NCI-H128 (cell line): ENCODE measurements at regions not wholly inside any gene's neighbourhood (a gene's known extent, or its start where the extent isn't known, plus 50 kb on each side); places are given as distances from the start of the nearest gene placed in this dataset.
"Not testable (repeated sequence)": the region's sequence is repeated elsewhere in the genome, so short reads cannot be mapped to it uniquely, and the experiment has no call there.

Source experiments
- DNase-seq: peaks from one replicate; lab custom pipeline; 2025; ENCODE audit not compliant: unreplicated experiment; lab: John Stamatoyannopoulos, UW

DNA sequence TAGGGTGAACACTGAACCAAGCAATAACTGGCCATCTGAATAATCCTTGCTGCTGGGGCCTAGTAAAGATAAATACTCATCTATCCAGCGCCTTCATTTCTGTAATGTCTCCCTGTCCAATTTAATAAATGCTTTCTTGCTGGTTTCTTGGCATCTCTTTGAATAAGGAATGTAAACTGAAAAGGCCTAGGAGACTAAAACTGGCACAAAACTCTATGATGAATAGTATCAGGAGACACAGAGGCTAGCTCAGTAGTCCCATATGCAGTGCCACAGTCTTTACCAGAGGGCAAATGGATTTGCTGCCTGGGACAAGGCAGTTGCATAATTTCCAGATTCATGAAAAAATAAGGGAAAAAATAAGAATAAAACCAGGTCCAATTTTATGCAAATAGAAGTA lies 324.4 kb downstream of the CENPW start:
- no peak for DNase-seq

DNA sequence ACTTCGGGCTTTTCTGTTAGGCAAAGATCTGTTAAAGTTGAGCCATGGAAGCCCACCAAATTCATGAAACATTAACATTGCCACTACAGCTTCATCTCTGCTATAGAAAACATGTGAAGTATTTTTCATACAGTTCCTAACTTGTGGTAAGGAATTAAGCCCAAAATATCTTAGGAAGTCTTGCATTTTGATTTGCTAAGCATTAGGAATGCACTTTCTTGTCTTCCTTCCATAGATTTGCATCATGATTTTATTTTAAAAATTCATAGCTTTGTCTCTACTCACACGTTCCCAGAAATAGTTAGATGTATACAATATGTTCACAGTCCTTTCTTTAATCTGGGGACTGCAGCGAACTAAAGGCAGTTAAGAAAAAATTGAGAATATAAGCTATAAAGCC lies 325.6 kb downstream of the CENPW start:
- no peak for DNase-seq

DNA sequence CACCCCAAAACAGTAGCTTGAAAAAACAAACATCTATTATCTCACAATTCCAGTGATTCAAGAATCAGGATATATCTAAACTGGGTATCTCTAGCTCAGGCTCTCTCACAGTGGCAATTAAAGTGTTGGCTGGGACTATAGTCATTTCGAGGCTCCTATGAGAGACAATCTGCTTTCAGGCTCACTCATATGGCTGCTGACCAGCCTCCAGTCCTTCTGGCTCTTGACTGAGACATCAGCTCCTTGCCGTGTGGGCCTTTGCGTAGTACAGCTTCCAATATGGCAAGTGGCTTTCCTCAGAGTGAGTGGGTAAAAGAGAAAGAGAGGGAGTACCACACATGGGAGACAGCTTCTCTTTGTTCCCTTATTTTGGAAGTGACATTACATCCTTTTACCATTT lies 327.2 kb downstream of the CENPW start:
- no peak for DNase-seq

DNA sequence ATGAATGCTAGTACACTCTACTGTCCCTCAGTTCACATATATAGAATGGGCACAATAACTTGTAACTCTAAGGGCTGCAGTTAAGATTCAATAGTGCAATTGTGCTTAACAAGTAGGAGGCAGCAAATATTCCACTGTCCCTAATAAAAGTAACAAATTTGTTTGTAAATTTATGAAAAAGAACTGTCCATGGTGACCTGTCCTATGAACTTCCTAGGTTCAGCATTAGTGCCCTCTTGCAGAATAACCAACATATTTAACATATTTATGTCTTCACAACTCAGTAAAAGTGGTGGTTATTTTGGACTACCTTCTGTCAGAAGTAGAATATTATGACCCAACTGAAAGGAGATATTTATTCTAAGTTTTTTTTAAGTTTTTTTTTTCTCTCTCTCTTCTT lies 327.8 kb downstream of the CENPW start:
- no peak for DNase-seq

DNA sequence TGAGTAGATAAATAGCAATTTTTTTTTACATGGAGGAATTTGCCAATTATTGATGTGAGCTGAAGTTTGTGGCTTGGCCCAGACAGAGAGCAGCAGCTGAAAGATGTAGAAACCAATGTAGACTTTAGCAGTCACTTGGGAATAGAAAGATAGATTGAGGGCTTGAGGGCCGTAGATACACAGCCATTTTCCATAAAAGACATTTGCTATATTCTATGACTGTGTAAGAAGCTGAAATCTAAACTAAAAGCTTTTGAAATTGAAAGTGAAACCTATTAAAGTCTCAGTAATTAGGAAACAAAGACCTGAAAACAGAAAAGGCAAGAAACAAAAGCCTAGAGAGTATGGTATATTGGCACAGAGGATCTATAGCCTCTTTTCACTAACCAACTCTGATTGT lies 332.7 kb downstream of the CENPW start:
- DNase-seq = no peak

DNA sequence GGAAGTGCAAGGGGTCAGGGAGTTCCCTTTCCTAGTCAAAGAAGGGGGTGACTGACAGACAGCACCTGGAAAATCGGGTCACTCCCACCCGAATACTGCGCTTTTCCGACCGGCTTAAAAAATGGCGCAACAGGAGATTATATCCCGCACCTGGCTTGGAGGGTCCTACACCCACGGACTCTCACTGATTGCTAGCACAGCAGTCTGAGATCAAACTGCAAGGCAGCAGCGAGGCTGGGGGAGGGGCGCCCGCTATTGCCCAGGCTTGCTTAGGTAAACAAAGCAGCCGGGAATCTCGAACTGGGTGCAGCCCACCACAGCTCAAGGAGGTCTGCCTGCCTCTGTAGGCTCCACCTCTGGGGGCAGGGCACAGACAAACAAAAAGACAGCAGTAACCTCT lies 333.8 kb downstream of the CENPW start:
- not testable (repeated sequence) for DNase-seq

DNA sequence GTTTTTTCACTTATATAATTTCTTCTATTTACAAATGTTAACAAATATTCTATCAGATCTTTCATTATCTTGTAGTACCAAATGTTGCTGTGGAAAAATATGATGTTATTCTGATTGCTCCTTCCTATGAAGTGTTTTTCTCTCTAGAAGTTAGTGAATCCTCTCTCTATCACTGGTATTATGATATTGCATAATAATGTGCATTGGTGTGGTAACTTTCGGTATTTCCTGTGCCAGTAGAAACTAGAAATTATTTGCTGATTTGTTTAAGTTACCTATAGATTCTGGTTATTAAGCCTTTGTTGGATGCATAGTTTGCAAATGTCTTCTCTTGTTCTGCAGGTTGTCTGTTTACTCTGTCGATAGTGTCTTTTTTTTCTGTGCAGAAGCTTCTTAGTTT lies 342.5 kb downstream of the CENPW start:
- DNase-seq = no peak

DNA sequence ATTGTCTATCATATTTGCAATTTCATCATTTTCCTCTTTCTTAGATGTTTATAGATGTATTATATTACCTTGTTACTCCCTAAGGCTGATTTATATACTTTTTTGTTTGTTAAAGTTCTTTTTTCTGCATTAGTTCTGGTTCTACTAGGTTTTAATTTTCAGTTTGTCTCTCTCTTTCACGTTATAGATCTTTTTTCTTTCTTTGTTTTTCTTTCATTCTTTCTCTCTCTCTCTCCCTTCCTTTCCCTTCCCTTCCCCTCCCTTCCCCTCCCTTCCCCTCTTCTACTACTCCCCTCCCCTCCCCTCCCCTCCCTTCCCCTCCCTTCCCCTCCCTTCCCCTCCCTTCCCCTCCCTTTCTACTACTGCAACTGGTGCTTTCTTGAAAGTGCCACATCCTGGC lies 345.3 kb downstream of the CENPW start:
- DNase-seq = no peak

DNA sequence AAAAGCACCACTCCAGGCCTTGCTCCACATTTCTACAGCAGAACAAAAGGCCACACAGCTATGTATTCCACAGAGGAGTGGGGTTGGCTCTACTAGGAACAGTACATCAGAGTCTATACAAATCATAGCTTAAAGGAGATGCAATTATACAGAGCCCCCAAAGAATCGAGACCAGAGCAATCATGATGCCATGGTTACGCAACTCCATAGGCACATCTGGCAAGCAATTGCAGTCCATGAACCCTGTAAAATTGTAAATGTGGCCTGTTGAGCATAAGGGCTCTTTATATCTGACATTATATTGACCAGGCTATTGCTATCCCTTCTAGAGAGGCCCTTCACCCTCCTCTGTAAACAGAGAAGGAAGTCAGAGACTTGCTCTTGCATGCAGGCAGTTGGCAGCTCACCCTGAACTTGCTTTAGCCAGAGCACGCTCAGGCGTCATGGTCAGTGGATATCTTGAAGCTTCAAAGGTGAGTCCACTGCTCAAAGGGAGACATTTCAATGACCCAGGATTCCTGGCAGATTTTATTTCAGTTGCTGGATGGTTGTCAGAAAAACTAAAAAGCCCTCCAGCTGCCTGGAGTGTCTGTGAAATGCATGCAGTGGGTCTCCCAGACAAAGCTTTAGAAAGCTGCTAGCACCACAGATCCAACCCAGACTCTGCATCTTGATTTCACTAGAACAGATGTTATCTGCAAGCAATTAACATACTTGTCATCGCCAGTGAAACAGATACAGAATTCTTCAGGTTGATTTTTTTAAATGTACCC lies 357.2 kb downstream of the CENPW start:
- DNase-seq = no peak

DNA sequence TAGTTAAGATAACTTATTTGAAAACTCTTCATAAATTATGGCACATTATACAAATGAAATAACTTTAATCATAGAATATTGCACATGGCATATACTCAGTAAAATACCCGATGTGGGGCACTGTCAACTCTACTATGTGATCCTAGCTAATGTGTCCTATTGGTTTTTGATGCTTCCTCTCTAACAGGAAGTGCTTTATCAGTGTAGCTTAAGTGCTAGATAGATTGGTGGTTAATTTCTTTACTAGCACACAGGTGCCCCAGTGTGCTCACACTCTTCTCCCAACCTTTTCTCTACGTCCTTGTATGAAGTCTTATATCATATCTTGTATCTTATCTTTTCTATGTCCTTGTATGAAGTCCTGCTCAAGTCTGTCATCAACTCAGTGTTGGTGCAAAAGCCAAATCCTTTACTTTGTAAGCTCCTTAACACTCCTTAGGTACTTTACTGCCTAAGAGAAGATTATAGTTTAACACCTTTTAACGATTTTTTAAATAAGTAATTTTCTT lies 358.9 kb downstream of the CENPW start:
- DNase-seq = no peak

DNA sequence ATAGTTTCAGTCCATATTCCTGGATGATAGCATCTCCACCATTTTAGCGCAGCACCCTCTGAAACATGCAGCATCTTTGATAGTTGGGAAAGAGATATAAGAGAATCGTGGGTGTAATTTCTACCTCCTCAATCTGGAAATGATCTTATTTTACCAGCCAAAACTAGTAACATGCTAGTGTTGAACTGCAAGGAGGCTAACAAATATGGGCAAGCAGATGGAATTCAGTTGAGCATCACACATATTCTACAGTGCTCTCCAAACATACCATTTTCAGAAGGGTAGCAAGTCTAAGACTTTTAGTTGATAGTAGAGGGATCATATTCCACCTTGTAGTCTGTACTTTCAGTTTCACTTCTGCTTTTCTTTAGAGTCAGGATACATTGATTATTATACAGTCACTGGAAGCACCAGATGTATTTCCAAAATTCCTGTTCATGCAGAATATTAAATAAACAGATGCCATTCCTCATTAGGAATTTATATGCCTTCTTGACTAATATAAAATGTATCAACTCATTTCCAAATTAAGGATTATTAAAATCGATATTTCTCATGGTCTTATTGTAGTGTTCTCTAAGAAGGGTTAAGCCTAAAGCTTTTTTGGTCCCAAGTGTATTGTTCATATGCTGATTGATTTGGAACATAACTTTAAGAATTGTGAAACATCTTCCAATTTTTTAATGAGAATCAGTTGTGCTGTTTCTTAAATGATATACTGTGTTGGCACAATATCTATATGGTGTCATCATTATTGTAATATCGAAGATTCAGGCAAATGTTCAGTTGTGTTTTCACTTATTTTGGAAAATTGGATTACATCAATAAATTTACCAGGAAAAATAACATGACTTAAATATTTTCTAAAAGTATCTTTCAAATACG lies 362.0 kb downstream of the CENPW start:
- DNase-seq = no peak

DNA sequence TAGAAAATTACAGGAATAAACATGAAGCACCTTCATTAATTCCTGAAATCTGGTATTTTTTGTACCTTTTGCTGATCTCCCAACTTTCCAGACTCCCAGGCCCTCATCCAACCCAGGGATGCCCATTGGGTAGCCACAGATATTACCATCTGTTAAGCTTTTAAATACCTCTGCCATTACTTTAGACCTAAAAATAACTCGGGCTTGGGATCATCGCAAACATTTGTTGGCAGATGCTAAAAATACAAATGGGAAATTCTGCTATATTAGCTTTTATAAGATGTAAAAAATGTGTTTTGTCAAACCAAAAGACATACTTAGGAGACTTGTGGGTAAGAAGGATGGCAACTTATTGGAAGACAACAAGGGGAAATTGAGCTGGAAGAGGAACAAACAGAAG lies 376.1 kb downstream of the CENPW start:
- no peak for DNase-seq

DNA sequence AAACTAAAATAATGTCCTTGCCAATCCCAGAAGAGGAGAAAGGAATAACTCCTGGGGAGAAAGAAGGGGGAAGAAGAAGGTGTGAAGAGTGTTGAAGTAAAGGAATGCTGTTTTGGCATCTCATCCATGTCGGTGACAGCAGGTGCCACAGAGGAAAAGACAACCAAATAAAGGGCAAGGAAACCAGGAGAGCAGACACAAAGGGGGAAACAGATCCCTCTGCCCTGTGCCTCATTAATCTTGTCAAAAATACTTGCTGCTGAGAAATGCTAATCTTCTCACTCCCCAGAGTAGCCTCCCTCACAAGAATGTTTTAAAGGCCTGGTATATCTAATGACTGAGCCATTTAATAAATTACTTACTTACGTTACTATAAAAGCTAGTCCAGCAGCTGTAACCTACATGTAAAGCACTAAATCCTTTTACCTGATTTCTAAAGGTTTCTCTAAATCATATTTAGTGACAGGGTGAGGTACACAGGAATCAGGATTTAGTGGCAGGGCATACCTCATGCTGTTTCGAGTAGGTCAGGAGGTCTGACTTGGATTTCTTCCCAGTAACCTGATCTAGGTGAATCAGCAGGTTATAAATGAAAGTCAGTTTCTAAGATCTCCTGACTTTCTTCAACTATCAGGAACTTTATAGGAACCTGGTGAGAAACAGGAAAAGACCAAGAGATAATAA lies 377.1 kb downstream of the CENPW start:
- DNase-seq = no peak

DNA sequence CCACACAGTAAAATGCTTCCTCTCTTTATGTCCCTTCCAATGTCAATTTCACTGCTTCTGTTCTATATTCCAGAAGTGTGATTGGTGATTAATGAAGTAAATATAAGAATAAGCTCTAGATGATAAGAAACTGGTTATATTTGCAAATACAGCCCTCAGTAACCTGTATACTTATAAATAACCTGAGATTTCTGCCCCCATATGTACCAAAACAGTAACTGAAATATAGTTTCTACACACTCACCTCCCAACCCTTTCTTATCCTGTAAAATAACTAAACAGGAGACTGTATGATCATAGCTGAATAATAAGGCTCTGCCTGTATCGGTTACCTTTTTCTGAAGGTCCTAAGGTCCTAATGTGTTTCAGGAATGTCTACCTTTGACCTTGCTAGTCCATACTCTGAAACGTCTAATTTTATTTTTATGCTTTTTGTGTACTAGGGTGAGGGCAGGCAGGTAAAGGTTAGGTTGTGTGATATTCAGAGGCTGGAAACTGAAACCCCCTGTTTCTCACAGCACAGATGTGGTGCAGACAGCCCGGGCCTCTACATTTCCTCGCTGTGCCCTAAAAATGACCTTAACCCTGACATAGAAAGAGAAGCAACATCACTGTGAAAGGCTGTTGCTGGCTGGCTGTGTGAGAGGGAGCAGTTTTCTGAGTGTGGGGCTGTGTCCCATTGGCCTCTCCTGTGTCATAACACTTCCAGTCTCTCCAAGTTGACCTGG lies 378.8 kb downstream of the CENPW start:
- DNase-seq = no peak

DNA sequence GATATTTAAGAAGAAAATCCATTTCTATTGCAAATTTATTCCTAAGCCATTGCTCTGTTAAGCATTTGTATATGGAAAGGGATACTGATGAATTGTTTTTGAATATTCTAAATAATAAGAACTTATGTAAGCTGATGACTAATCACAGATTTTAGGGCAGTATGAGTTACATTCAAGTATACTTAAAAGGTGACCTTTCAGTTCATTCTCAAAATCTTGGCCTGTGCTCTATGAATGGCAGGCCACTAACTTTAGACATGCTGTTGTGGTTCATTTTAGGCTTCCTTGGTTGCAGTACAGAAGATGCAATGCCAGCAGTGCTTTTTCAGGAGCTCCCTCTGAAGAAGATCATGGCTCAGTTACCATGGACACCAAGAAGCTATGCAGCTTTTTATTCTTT lies 380.4 kb downstream of the CENPW start:
- no peak for DNase-seq

DNA sequence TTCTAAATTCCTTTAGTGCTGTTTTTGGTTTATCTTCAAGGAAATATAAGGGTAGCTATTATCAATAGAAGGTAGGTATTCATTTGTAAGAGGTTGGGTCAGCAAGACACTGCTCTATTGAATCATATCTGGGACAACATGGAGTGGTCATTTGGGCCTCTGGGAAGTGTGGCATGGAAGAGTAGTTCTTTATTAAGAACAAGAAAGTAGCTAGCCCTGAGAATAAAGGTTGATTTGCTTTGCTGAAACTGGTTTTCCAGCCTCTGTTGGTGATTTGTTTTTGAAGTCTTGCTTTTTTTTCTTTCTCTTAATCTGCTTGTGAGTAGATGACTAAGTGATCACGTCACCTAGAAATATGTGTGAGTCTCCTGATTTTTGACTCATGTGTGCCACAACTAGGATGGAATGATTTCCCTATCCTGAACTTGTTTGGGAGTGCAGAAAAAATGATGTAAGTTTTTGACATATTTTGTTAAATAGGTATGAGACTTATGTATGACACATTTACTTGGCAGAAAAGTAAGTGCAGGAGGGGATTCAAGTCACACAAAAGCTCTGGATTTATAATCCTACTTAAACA lies 381.8 kb downstream of the CENPW start:
- DNase-seq = no peak

DNA sequence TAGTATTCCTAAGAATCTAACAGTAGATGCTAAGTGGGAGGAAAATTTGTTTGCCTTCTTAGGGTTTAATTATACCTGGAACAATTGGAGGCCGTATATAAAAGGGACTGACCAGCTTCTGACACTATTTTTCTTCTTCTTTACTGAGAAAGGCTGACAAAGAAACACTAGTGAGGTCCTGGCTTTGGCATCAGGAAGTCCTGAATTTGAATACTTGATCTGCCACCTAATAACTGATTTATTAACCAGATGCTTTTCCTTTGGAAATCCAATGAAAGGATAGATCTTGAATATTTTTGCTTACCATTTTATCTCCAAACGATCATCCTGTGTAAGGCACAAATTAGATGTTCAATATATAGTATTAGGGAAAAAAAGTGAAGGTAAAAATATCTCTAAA lies 382.5 kb downstream of the CENPW start:
- DNase-seq = no peak

DNA sequence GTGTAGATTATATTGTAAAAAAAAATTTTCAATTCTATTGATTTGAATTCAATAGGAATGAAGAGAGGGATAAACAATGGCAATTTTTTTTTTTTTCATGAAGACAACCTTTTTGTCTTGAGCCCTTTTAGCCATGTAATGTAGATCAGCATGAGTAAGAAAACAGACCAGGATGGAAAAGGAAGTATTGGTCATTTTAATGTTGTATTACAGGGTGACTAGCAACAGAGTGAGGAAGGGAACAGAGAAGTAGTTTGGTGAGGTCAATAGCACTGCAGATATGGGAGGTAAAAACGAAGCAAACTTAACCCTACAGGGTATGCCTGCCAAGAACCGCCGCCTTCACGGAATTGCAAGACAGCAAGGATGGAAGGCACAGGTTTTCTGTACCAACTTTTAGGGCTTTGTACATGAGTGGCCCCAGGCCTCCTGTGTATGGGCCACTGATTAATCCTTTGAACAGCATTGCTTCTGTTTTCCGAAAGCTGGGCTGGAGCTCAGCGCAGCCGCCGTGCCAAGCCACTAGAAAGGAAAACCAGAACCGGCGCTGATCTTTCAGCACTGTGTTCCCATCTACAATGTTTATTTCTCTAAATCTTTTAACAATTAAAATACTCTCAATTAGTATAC lies 383.7 kb downstream of the CENPW start:
- no peak for DNase-seq

DNA sequence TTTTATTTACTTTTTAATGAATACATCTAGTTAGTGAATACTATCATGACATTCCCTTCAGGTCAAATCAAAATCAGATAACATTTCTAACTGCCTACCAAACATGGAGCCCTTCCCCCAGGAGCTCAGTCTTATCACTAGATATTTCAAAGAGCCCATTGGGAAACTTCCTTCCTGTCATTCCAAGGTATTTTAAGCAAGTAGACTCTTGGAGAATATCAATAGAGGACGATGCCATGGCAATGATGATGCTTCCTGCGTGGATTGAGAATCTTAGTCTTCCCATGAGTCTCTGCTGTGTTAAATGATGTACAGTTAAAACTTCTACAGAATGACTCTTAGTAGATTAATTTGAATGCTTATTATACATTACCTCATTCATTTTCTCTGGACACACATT lies 384.9 kb downstream of the CENPW start:
- DNase-seq = no peak

DNA sequence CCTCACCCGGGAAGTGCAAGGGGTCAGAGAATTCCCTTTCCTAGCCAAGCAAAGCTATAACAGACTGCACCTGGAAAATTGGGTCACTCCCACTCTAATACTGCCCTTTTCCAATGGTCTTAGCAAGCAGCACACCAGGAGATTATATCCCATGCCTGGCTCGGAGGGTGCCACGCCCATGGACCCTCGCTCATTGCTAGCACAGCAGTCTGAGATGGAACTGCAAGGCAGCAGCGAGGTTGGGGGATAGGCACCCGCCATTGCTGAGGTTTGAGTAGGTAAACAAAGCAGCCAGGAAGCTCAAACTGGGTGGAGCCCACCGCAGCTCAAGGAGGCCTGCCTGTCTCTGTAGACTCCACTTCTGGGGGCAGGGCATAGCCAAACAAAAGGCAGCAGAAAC lies 386.5 kb downstream of the CENPW start:
- DNase-seq = not testable (repeated sequence)
